Neural cell (in vitro differentiated cells): ENCODE measurements at regions not wholly inside any gene's neighbourhood (a gene's known extent, or its start where the extent isn't known, plus 50 kb on each side); places are given as distances from the start of the nearest gene placed in this dataset.
"Not testable (repeated sequence)": the region's sequence is repeated elsewhere in the genome, so short reads cannot be mapped to it uniquely, and the experiment has no call there.

Experiments
- H2AFZ ChIP-seq: fragments of 200-600, 300-800 bp; sonication (generic), shearing (Covaris generic); 2 replicates; pipeline ENCODE4 v1.6.0; 2014; ENCODE audit warnings: low read depth, mild to moderate bottlenecking, antibody characterized with exemption, low read length, moderate library complexity
- H3F3A ChIP-seq: fragments of 200-600 bp; shearing (Covaris generic); 2 replicates; pipeline ENCODE4 v1.6.1; 2016; ENCODE audit warnings: mild to moderate bottlenecking, moderate library complexity, mixed read lengths, antibody characterized with exemption, low read length; ENCODE audit not compliant: insufficient read depth, poor library complexity, severe bottlenecking
- H3K27ac ChIP-seq: fragments of 200-600, 300-800 bp; sonication (generic), shearing (Covaris generic); 2 replicates; pipeline ENCODE4 v1.5.1; 2014; ENCODE audit warnings: mild to moderate bottlenecking, low read length, moderate library complexity
- H3K27me3 ChIP-seq: fragments of 300-800, 200-600 bp; sonication (generic), shearing (Covaris generic); 2 replicates; pipeline ENCODE4 v1.6.0; 2014; ENCODE audit warnings: mild to moderate bottlenecking, low read depth, low read length, moderate library complexity; ENCODE audit not compliant: insufficient read depth
- H3K36me3 ChIP-seq: fragments of 300-800, 200-600 bp; sonication (generic), shearing (Covaris generic); 2 replicates; pipeline ENCODE4 v1.5.1; 2014; ENCODE audit warnings: mild to moderate bottlenecking, antibody characterized with exemption, low read length, moderate library complexity; ENCODE audit not compliant: insufficient read depth
- H3K4me2 ChIP-seq: fragments of 300-800, 200-600 bp; sonication (generic), shearing (Covaris generic); 2 replicates; pipeline ENCODE4 v1.6.0; 2014; ENCODE audit warnings: mild to moderate bottlenecking, low read length
- H3K4me3 ChIP-seq: fragments of 300-800, 200-600 bp; sonication (generic), shearing (Covaris generic); 2 replicates; pipeline ENCODE4 v1.5.1; 2014; ENCODE audit warnings: mild to moderate bottlenecking, low read length, moderate library complexity
- H3K79me2 ChIP-seq: fragments of 200-600 bp; shearing (Covaris generic); replicated peaks from 2 replicates; pipeline ENCODE4 v1.6.0; 2014; ENCODE audit warnings: mild to moderate bottlenecking, low read length, moderate library complexity; ENCODE audit not compliant: insufficient read depth
- H3K9ac ChIP-seq: fragments of 300-800, 200-600 bp; sonication (generic), shearing (Covaris generic); 2 replicates; pipeline ENCODE4 v1.6.1; 2016; ENCODE audit warnings: mild to moderate bottlenecking, low read length, mixed read lengths
- H3K9me2 ChIP-seq: fragments of 200-600 bp; shearing (Covaris generic); 2 replicates; pipeline ENCODE4 v1.6.1; 2016; ENCODE audit warnings: mild to moderate bottlenecking, low read length, mixed read lengths; ENCODE audit not compliant: insufficient read depth
- H3K9me3 ChIP-seq: fragments of 200-600, 300-800 bp; sonication (generic), shearing (Covaris generic); 2 replicates; pipeline ENCODE4 v1.6.1; 2016; ENCODE audit warnings: mild to moderate bottlenecking, mixed run types, low read length, moderate library complexity, mixed read lengths
- H4K20me1 ChIP-seq: fragments of 200-600 bp; shearing (Covaris generic); 2 replicates; pipeline ENCODE4 v1.6.1; 2016; ENCODE audit warnings: mild to moderate bottlenecking, mixed run types; ENCODE audit not compliant: insufficient read depth
- CTCF ChIP-seq: fragments of 450-650 bp; IDR thresholded peaks from 2 replicates; pipeline ENCODE4 v1.5.1; 2014; ENCODE audit warnings: antibody characterized with exemption, mild to moderate bottlenecking, moderate library complexity; ENCODE audit not compliant: poor library complexity, severe bottlenecking
- EP300 ChIP-seq: fragments of 450-650 bp; conservative IDR thresholded peaks from 2 replicates; pipeline ENCODE4 v1.6.1; 2014; ENCODE audit warnings: antibody characterized with exemption, mild to moderate bottlenecking, moderate library complexity; ENCODE audit not compliant: poor library complexity, severe bottlenecking
- EZH2 ChIP-seq: fragments of 200-600, 300-800 bp; shearing (Covaris generic), sonication (generic); IDR thresholded peaks from 2 replicates; pipeline ENCODE4 v1.6.1; 2014; ENCODE audit warnings: antibody characterized with exemption, low read length, borderline replicate concordance, mild to moderate bottlenecking; ENCODE audit not compliant: insufficient read depth, poor library complexity, severe bottlenecking
- MXI1 ChIP-seq: fragments of 450-650 bp; conservative IDR thresholded peaks from 2 replicates; pipeline ENCODE4 v1.6.1; 2014; ENCODE audit warnings: antibody characterized with exemption, mild to moderate bottlenecking; ENCODE audit not compliant: poor library complexity, severe bottlenecking
- POLR2AphosphoS5 ChIP-seq: IDR thresholded peaks from 2 replicates; pipeline ENCODE4 v1.6.1; 2012
- RAD21 ChIP-seq: fragments of 450-650 bp; conservative IDR thresholded peaks from 2 replicates; pipeline ENCODE4 v1.6.1; 2014; ENCODE audit warnings: antibody characterized with exemption, mild to moderate bottlenecking, moderate library complexity
- SMC3 ChIP-seq: fragments of 450-650 bp; conservative IDR thresholded peaks from 2 replicates; pipeline ENCODE4 v1.6.1; 2014; ENCODE audit warnings: antibody characterized with exemption, mild to moderate bottlenecking, moderate library complexity; ENCODE audit not compliant: poor library complexity
- TAF1 ChIP-seq: IDR thresholded peaks from 2 replicates; pipeline ENCODE4 v1.6.1; 2012; ENCODE audit warnings: low read depth
- TF ChIP-seq, protein P1 (sequence below): IDR thresholded peaks from 2 replicates; pipeline ENCODE4 v1.6.1; 2012; ENCODE audit warnings: borderline replicate concordance

GRCh38 chr2:66101206-66101605, 333.7 kb upstream of the MEIS1 start:
- H3K9me2 ChIP-seq = no peaks in the 10 kb centered on the region
- H3K9me3 ChIP-seq = no peaks in the 10 kb centered on the region
- H3K27me3 ChIP-seq = no peaks in the 10 kb centered on the region
- no peak overlapping the region for H3K9ac ChIP-seq
- H3K79me2 ChIP-seq = no peaks in the 10 kb centered on the region
- no peak overlapping the region for H3K4me3 ChIP-seq
- no peak overlapping the region for H2AFZ ChIP-seq
- H3F3A ChIP-seq = no peaks in the 10 kb centered on the region
- no peaks in the 10 kb centered on the region for H3K36me3 ChIP-seq
- H3K27ac ChIP-seq = no peak overlapping the region
- TF ChIP-seq RAD21 (no peak), MXI1 (no peak), SMC3 (no peak), EP300 (no peak), POLR2AphosphoS5 (no peak), CTCF (no peak), EZH2 (no peak), TAF1 (no peak)
- TF ChIP-seq, protein P1, sequence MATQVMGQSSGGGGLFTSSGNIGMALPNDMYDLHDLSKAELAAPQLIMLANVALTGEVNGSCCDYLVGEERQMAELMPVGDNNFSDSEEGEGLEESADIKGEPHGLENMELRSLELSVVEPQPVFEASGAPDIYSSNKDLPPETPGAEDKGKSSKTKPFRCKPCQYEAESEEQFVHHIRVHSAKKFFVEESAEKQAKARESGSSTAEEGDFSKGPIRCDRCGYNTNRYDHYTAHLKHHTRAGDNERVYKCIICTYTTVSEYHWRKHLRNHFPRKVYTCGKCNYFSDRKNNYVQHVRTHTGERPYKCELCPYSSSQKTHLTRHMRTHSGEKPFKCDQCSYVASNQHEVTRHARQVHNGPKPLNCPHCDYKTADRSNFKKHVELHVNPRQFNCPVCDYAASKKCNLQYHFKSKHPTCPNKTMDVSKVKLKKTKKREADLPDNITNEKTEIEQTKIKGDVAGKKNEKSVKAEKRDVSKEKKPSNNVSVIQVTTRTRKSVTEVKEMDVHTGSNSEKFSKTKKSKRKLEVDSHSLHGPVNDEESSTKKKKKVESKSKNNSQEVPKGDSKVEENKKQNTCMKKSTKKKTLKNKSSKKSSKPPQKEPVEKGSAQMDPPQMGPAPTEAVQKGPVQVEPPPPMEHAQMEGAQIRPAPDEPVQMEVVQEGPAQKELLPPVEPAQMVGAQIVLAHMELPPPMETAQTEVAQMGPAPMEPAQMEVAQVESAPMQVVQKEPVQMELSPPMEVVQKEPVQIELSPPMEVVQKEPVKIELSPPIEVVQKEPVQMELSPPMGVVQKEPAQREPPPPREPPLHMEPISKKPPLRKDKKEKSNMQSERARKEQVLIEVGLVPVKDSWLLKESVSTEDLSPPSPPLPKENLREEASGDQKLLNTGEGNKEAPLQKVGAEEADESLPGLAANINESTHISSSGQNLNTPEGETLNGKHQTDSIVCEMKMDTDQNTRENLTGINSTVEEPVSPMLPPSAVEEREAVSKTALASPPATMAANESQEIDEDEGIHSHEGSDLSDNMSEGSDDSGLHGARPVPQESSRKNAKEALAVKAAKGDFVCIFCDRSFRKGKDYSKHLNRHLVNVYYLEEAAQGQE = no peak
- H3K4me2 ChIP-seq = no peak overlapping the region
- no peaks in the 10 kb centered on the region for H4K20me1 ChIP-seq

- Histone ChIP-seq H3K4me3 (no peak overlapping the region), H3K9me3 (no peaks in the 10 kb centered on the region), H3K27me3 (no peaks in the 10 kb centered on the region), H3K9me2 (no peaks in the 10 kb centered on the region), H3F3A (no peaks in the 10 kb centered on the region), H2AFZ (no peak overlapping the region), H4K20me1 (no peaks in the 10 kb centered on the region), H3K27ac (no peak overlapping the region), H3K4me2 (no peak overlapping the region), H3K79me2 (no peaks in the 10 kb centered on the region), H3K9ac (no peak overlapping the region), H3K36me3 (no peaks in the 10 kb centered on the region)
- no peak for TF ChIP-seq TAF1
- TF ChIP-seq SMC3 = no peak
- no peak for TF ChIP-seq POLR2AphosphoS5
- TF ChIP-seq MXI1 = no peak
- TF ChIP-seq, protein P1 = no peak
- no peak for TF ChIP-seq RAD21
- TF ChIP-seq CTCF = no peak
Measured at GRCh38 chr2:66095820-66096345, 339.0 kb upstream of the MEIS1 start.

DNA sequence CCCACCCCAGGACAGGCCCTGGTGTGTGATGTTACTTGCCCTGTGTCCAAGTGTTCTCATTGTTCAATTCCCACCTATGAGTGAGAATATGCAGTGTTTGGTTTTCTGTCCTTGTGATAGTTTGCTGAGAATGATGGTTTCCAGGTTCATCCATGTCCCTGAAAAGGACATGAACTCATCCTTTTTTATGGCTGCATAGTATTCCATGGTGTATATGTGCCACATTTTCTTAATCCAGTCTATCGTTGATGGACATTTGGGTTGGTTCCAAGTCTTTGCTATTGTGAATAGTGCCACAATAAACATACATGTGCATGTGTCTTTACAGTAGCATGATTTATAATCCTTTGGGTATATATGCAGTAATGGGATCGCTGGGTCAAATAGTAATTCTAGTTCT, 340.2 kb upstream of the MEIS1 start:
- not testable (repeated sequence) for H3F3A ChIP-seq, H3K27ac ChIP-seq, H3K4me3 ChIP-seq, H3K27me3 ChIP-seq, H2AFZ ChIP-seq, H3K9me3 ChIP-seq, H3K9me2 ChIP-seq, H3K9ac ChIP-seq, H3K4me2 ChIP-seq, H3K79me2 ChIP-seq, H4K20me1 ChIP-seq, H3K36me3 ChIP-seq
